BLaER1 treated with 17β-estradiol and CSF1 and Interleukin-3, amounts not matched to agents 10 nM and 100 nM (cell line): ENCODE measurements at regions not wholly inside any gene's neighbourhood (a gene's known extent, or its start where the extent isn't known, plus 50 kb on each side); places are given as distances from the start of the nearest gene placed in this dataset.
"Not testable (repeated sequence)": the region's sequence is repeated elsewhere in the genome, so short reads cannot be mapped to it uniquely, and the experiment has no call there.

Experiments used
- H3K27ac ChIP-seq, 11 experiments: shearing (Covaris generic); formaldehyde crosslinking; 2 replicates each; pipeline ENCODE4 v1.8.1; 2022
- H3K27me3 ChIP-seq, 11 experiments: shearing (Covaris generic); formaldehyde crosslinking; 2 replicates each; pipeline ENCODE4 v1.8.1; 2022
- H3K36me3 ChIP-seq, 11 experiments: shearing (Covaris generic); formaldehyde crosslinking; 2 replicates each; pipeline ENCODE4 v1.8.1; 2022
- H3K4me1 ChIP-seq, 10 experiments: shearing (Covaris generic); formaldehyde crosslinking; 2 replicates each; pipeline ENCODE4 v1.8.1; 2022
- H3K4me2 ChIP-seq, 11 experiments: shearing (Covaris generic); formaldehyde crosslinking; 2 replicates each; pipeline ENCODE4 v1.8.1; 2022
- H3K4me3 ChIP-seq, 10 experiments: shearing (Covaris generic); formaldehyde crosslinking; 2 replicates each; pipeline ENCODE4 v1.8.1; 2022
- H3K9ac ChIP-seq, 11 experiments: shearing (Covaris generic); formaldehyde crosslinking; 2 replicates each; pipeline ENCODE4 v1.8.1; 2022
- H3K9me3 ChIP-seq, 11 experiments: shearing (Covaris generic); formaldehyde crosslinking; replicated peaks in 1 of 11; 2 replicates each; pipeline ENCODE4 v1.8.1; 2022
- H4K20me1 ChIP-seq, 11 experiments: shearing (Covaris generic); formaldehyde crosslinking; 2 replicates each; pipeline ENCODE4 v1.8.1; 2022
- Cebpa-rat ChIP-seq, 11 experiments: shearing (Covaris generic); IDR thresholded peaks; 2 replicates each; pipeline ENCODE4 v1.8.1; 2022

DNA sequence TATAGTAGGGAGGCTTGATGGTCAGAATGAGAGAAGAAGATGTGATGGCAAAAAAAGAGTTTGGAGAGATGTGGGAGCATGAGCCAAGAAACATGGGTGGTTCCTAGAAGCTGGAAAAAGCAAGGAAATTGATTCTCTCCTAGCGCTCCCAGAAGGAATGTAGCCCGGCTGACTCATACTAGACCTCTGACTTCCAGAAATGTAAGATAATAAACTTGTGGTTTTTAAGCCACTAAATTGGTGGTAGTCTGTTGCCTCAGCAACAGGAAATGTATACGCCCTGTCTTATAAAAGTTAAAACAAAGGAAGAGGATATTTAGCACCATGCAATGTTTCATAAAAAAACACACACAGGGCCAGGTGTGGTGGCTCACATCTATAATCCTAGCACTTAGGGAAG, 182.7 kb upstream of the PCDH7 start:
- no peak for TF ChIP-seq Cebpa-rat (IDR thresholded peaks at IDR 0.05)
- H3K4me2 ChIP-seq: peak overlapping the region in 5 of 11 experiments; percentile 5 to 38 (median 30); a peak in 5 of 22 replicates
- no peak overlapping the region for H3K4me3 ChIP-seq
- no peaks in the 10 kb centered on the region for H4K20me1 ChIP-seq
- H3K9me3 ChIP-seq: no peaks in the 10 kb centered on the region
- H3K27me3 ChIP-seq: no peaks in the 10 kb centered on the region
- peaks cover 0 to 7% (median 0%) of the 10 kb centered on the region in 10 experiments; a peak in 5 of 20 replicates for H3K4me1 ChIP-seq
- no peaks in the 10 kb centered on the region for H3K36me3 ChIP-seq
- H3K9ac ChIP-seq: no peak overlapping the region
- H3K27ac ChIP-seq: no peak overlapping the region

DNA sequence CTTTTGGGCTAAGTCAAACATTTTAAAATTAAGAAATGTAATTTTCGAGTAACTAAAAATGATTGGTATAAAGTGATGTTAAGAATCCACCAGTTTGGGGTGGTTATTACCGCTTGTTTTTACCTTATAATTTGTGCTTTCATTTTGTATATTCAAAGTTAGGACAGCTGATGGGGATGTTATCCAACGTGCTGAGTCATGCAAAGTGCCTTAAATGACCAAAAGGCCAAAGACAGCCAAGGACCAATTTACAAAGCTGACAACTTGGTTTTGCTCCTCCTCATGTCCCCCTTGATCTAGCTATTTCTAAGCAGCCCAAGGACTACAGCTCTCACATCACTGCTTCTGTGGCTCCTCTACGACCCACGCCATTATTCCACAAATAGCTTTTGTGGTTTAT, 181.4 kb upstream of the PCDH7 start:
- Histone ChIP-seq H3K36me3 (no peaks in the 10 kb centered on the region), H3K9me3 (no peaks in the 10 kb centered on the region), H3K9ac (no peak overlapping the region), H3K4me3 (no peak overlapping the region), H4K20me1 (no peaks in the 10 kb centered on the region), H3K27ac (no peak overlapping the region), H3K27me3 (no peaks in the 10 kb centered on the region), H3K4me2 (no peak overlapping the region), H3K4me1 (peaks cover 0 to 7% (median 0%) of the 10 kb centered on the region in 10 experiments; a peak in 5 of 20 replicates)
- TF ChIP-seq Cebpa-rat (IDR thresholded peaks at IDR 0.05): no peak

- Histone ChIP-seq H3K4me2 (no peak overlapping the region), H3K27me3 (no peaks in the 10 kb centered on the region)
These were observed 177.1 kb upstream of the PCDH7 start for GRCh38 chr4:30543057-30543456.

DNA sequence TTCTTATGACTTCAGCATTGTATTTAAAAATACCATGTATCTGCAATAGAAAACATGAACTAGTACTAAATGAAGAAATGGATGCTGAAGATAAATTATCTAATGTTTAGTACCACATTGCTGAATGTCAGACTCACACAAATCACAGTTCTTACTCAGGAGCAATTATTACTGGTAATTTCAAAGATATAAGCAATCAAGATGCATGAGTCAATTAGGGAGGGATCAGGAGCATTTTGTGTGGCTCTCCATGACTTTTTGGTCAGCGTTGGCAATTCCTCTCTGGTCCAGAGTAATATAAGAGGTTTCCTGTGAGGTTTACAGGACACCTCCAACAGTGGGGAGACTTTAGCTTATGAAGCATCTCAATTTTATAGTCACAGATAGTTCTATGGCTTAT, 167.0 kb upstream of the PCDH7 start:
- H3K36me3 ChIP-seq: no peaks in the 10 kb centered on the region
- no peaks in the 10 kb centered on the region for H3K4me1 ChIP-seq
- TF ChIP-seq Cebpa-rat (IDR thresholded peaks at IDR 0.05): no peak
- no peak overlapping the region for H3K9ac ChIP-seq
- H3K27me3 ChIP-seq: no peaks in the 10 kb centered on the region
- H3K27ac ChIP-seq: no peak overlapping the region
- H3K4me3 ChIP-seq: no peak overlapping the region
- H3K9me3 ChIP-seq: peaks cover 0 to 7% (median 0%) of the 10 kb centered on the region in 11 experiments; a peak in 4 of 22 replicates
- no peaks in the 10 kb centered on the region for H4K20me1 ChIP-seq
- H3K4me2 ChIP-seq: no peak overlapping the region

More at GRCh38 chr4:30543057-30543456, 177.1 kb upstream of the PCDH7 start:
- TF ChIP-seq Cebpa-rat (IDR thresholded peaks at IDR 0.05): no peak
- Histone ChIP-seq H3K4me3 (no peak overlapping the region), H3K36me3 (no peaks in the 10 kb centered on the region), H3K4me1 (no peaks in the 10 kb centered on the region), H4K20me1 (no peaks in the 10 kb centered on the region), H3K9me3 (no peaks in the 10 kb centered on the region), H3K9ac (no peak overlapping the region), H3K27ac (no peak overlapping the region)

- Histone ChIP-seq H3K4me2 (no peak overlapping the region), H3K4me1 (no peaks in the 10 kb centered on the region), H4K20me1 (no peaks in the 10 kb centered on the region), H3K9me3 (peaks cover 0 to 7% (median 0%) of the 10 kb centered on the region in 11 experiments; a peak in 4 of 22 replicates), H3K27me3 (no peaks in the 10 kb centered on the region), H3K27ac (no peak overlapping the region), H3K36me3 (no peaks in the 10 kb centered on the region), H3K9ac (no peak overlapping the region), H3K4me3 (no peak overlapping the region)
- no peak for TF ChIP-seq Cebpa-rat (IDR thresholded peaks at IDR 0.05)
These were observed 166.5 kb upstream of the PCDH7 start for GRCh38 chr4:30553706-30554105.

DNA sequence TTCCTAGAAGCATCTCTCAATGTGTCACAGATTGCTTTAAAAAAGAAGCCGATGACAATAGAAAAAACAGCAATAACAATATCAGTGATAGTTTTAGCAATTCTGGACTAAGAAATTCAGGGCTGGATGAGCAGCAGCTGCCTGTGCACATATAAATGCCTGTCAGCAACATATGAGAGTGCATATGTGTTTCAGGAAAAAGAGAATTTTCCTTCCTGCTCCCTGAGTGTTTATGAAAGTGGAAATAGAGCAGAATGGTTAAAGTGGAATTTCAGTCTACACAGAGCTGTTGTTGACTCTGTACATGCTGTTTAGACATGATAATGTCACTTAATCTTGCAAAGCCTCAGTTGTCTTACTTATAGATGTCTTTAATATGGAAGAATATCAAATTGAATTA, 164.4 kb upstream of the PCDH7 start:
- H3K36me3 ChIP-seq: no peaks in the 10 kb centered on the region
- no peaks in the 10 kb centered on the region for H3K4me1 ChIP-seq
- peaks cover 0 to 7% (median 0%) of the 10 kb centered on the region in 11 experiments; a peak in 4 of 22 replicates for H3K9me3 ChIP-seq
- no peak overlapping the region for H3K9ac ChIP-seq
- no peaks in the 10 kb centered on the region for H3K27me3 ChIP-seq
- no peaks in the 10 kb centered on the region for H4K20me1 ChIP-seq
- no peak overlapping the region for H3K4me3 ChIP-seq
- H3K4me2 ChIP-seq: no peak overlapping the region
- no peak for TF ChIP-seq Cebpa-rat (IDR thresholded peaks at IDR 0.05)
- no peak overlapping the region for H3K27ac ChIP-seq

DNA sequence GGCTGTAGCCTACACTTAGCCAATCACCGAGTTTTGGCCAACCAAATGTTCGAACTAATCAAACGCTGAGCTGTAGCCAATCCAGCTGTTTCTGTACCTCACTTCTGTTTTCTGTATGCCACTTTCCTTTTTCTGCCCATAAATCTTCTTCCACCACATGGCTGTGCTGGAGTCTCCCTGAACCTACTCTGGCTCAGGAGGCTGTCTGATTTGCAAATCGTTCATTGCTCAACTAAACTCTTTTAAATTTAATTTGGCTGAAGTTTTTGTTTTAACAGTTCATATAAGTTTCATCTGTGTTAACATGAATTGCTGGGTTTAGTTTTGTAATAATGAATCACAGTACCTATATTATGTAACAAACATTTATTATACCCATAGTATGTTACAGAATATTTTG, 160.7 kb upstream of the PCDH7 start:
- no peak for TF ChIP-seq Cebpa-rat (IDR thresholded peaks at IDR 0.05)
- no peaks in the 10 kb centered on the region for H3K36me3 ChIP-seq
- no peaks in the 10 kb centered on the region for H3K4me1 ChIP-seq
- no peak overlapping the region for H3K9ac ChIP-seq
- no peaks in the 10 kb centered on the region for H4K20me1 ChIP-seq
- no peak overlapping the region for H3K4me3 ChIP-seq
- H3K27me3 ChIP-seq: no peaks in the 10 kb centered on the region
- H3K27ac ChIP-seq: no peak overlapping the region
- H3K9me3 ChIP-seq: peaks cover 0 to 13% (median 0%) of the 10 kb centered on the region in 11 experiments; a peak in 4 of 22 replicates
- H3K4me2 ChIP-seq: no peak overlapping the region

GRCh38 chr4:30586850-30587249, 133.3 kb upstream of the PCDH7 start:
- no peaks in the 10 kb centered on the region for H3K4me1 ChIP-seq
- TF ChIP-seq Cebpa-rat (IDR thresholded peaks at IDR 0.05): no peak

GRCh38 chr4:30589669-30590068, 130.5 kb upstream of the PCDH7 start:
- not testable (repeated sequence) for H3K27me3 ChIP-seq, H4K20me1 ChIP-seq, H3K9me3 ChIP-seq, H3K36me3 ChIP-seq, H3K4me2 ChIP-seq, H3K4me1 ChIP-seq, H3K9ac ChIP-seq, H3K27ac ChIP-seq, H3K4me3 ChIP-seq

More at GRCh38 chr4:30586850-30587249, 133.3 kb upstream of the PCDH7 start:
- no peaks in the 10 kb centered on the region for H3K36me3 ChIP-seq
- no peak overlapping the region for H3K9ac ChIP-seq
- no peak overlapping the region for H3K4me2 ChIP-seq
- no peaks in the 10 kb centered on the region for H3K9me3 ChIP-seq
- no peak overlapping the region for H3K27ac ChIP-seq
- no peak overlapping the region for H3K4me3 ChIP-seq
- no peaks in the 10 kb centered on the region for H3K27me3 ChIP-seq
- no peaks in the 10 kb centered on the region for H4K20me1 ChIP-seq

DNA sequence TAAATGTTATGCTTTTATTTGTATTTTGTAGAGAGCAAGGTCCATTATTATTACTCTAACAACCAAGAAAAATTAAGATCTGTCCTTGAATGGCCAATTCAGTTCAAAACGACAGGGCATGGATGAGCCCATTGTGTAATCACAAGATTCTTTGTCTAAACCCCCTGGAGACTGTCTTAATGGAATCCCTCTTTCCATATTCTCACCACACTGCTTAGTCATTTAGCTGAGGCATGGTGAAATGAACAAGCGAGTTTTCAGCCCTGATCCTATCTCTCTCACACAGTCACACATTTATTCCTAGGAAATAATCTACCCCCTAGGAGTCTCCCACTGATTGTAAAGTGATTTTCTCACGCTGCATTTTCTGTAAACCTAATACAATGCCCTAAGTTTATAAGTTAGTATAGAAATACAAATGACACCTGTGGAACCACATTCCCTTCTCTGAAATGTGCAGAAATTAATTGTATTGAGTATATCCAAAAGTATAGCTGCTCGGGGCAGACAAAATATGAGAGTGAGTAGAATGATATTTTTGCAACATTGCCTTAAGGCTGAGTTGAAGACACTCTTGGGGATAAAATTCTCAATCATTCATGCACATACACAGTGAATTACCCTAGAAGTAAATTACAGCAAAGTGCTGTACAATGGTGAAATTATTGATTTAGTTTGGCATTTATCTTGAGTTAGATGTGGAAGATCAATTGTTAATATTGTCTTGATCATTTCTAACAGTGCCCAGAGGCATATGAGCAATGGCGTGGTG, 119.7 kb upstream of the PCDH7 start:
- H3K27me3 ChIP-seq: no peaks in the 10 kb centered on the region
- H3K4me3 ChIP-seq: no peak overlapping the region
- no peak for TF ChIP-seq Cebpa-rat (IDR thresholded peaks at IDR 0.05)
- no peak overlapping the region for H3K4me2 ChIP-seq
- peaks cover 0 to 10% (median 8%) of the 10 kb centered on the region in 11 experiments; a peak in 11 of 22 replicates for H3K9me3 ChIP-seq
- H4K20me1 ChIP-seq: no peaks in the 10 kb centered on the region
- no peak overlapping the region for H3K27ac ChIP-seq
- no peaks in the 10 kb centered on the region for H3K36me3 ChIP-seq
- H3K9ac ChIP-seq: no peak overlapping the region
- peaks cover 0 to under 1% (median 0%) of the 10 kb centered on the region in 10 experiments; a peak in 3 of 20 replicates for H3K4me1 ChIP-seq
